Tongue (tissue), 1 donor: ENCODE measurements at regions not wholly inside any gene's neighbourhood (a gene's known extent, or its start where the extent isn't known, plus 50 kb on each side); places are given as distances from the start of the nearest gene placed in this dataset.
"Not testable (repeated sequence)": the region's sequence is repeated elsewhere in the genome, so short reads cannot be mapped to it uniquely, and the experiment has no call there.

Experiments used
- DNase-seq: peaks from one replicate; pipeline ENCODE4 v3.0.0-alpha.2; 2015

DNA sequence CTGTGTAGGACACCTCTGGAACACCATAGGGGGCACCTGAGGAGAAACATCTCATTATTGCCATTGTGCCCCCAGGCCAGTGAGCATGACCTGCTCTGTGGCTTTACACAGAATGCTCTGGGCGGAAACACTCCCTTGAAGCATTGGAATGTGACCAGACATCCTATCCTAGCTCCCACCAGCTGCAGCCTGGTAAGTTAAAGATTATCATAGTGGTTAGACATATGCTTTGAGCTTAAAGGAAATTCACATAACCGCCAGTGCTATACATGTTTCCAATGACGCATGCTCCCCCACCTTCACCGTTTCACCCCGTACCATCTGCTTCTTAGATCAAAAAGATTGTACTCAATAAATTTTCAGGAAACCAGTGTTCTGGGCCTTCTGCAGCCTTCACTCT, 217.7 kb upstream of the CENPE start:
- DNase-seq: peak; percentile 16

DNA sequence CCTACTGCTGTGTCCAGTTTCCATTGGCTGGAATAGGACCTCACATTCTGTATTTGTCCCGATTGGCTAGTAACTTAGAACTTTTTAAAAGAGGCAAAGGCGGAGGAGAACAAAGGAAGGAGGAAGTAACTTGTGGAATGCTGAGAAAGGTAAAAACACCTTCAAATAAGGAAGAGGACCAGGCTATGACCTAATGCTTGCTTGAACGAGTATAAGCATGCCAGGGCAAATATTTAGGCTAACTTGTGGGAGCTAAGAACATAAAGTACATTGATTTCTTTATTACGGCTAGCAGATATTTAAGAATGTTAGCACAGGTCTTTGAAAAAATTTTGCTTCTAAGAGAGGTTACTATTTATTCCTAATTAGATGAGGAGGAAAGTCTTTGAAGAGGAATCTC, 214.5 kb upstream of the CENPE start:
- not testable (repeated sequence) for DNase-seq

DNA sequence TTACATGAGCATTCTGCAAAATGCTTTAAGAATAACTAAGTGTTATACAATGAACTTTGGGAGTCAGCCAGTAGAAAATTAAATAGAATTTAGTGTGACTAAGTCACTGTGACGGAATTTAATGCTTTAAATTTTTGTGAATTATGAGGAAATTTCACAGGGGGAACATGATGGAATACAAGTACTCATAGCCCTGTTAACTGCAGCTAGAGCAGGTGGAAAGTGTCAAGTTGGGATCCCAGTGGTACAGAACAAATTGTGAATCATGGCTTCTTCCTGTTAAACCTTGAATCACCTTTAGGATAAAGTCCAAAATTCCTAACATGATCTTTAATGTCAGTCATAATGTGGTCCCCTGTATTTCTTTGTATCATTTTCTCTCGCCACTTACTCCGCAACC, 212.2 kb upstream of the CENPE start:
- peak; percentile 81 for DNase-seq

DNA sequence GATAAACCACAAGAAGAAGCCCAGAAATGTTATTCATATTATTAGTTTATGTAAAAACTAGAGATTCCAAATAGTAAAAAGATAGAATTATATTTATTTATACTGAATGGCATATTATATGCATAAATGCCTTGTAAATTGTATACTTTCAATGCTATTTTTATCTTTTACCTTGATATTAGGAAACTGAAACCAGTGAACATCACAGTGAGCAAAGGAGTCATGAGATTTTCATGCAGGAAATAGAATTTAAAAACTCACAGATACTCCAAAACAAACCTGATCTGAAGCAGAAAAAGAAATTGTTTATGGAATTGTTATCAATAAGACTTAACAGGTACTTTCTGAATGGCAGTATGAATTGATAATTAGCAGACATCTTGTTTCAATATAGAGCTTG, 207.3 kb upstream of the CENPE start:
- no peak for DNase-seq

DNA sequence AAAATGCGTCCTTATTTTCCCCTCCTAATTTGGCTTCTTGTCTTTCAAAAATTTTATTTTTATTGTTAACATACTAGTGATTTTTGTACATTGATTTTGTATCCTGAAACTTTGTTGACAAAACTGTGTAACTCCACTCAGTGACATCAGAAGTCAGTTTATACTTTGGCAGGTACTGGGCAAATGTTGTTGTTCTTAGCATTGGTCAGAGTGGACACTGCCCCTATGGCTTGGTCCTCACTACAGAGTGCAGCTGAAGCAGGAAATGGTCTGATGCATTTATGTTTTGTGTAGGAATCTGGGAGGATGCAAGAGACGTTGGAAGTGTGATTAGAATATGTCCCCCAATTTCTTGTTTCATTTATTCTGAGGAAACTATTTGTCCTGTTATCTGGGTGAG, 205.5 kb upstream of the CENPE start:
- DNase-seq: no peak

DNA sequence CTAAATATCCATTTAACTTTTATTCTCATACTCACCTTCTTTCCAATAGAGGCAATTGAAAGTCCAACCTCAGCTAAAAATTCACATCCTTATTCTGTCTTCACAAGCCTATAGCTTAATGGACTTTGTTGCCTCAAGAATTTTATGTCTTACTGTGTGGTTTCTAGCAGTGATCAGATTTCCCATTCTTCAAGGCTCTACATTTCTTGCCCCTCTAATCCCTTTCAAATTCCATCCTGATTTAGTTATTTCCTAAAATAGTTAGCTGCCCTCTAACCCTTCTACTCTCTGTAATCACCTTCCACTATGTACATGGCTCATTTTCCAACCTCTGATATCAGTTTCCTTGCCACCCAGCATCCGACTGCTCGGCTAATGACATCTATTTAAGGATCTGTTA, 204.1 kb upstream of the CENPE start:
- DNase-seq: no peak

DNA sequence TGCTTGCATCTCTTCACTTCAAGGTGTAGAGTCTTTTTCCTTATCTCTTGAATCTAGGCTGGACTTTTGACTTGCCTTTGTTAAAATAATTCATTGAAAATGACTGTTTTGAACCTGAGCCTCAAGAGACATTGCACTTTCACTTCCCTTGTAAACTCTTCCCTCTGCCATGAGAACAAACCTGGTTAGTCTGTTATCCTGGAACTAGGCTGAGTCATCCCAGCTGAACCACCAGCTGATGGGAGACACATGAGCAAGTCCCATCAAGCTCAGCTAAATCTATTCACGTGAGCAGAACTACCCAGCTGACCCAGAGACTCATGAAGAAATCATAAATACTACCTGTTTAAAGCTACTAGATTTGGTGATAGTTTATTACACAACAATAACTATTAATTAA, 202.3 kb upstream of the CENPE start:
- DNase-seq: no peak

DNA sequence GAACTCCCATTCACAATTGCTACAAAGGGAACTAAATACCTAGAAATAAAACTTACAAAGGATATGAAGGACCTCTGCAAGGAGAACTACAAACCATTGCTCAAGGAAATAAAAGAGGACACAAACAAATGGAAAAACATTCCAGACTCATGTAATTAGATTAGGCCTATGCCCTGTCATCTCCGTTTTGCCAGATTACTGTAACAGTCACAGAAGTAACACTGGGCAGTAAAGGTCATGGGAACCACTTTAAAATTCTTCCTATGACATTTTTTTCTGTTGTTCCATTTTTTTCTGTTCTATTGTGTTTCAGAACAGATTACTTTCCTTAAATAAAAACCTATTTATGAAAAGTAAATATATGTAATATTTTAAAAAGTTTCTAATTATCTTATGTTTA, 199.4 kb upstream of the CENPE start:
- no peak for DNase-seq

DNA sequence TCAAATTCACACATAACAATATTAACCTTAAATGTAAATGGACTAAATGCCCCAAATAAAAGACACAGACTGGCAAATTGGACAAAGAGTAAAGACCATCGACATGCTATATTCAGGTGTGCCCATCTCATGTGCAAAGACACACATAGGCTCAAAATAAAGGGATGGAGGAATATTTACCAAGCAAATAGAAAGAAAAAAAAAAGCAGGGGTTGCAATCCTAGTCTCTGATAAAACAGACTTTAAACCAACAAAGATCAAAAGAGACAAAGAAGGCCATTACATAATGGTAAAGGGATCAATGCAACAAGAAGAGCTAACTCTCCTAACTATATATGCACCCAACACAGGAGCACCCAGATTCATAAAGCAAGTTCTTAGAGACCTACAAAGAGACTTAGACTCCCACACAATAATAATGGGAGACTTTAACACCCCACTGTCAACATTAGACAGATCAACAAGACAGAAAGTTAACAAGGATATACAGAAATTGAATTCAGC, 189.4 kb upstream of the CENPE start:
- DNase-seq: not testable (repeated sequence)

DNA sequence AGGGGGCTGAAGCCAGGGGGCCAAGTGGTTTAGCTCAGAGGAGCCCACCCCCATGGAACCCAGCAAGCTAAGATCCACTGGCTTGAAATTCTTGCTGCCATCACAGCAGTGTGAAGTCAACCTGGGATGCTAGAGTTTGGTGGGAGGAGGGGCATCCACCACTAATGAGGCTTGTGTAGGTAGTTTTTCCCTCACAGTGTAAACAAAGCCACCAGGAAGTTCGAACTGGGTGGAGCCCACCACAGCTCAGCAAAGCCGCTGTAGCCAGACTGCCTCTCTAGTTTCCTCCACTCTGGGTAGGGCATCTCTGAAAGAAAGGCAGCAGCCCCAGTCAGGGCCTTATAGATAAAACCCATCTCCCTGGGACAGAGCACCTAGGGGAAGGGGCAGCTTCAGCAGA, 187.4 kb upstream of the CENPE start:
- DNase-seq: not testable (repeated sequence)

DNA sequence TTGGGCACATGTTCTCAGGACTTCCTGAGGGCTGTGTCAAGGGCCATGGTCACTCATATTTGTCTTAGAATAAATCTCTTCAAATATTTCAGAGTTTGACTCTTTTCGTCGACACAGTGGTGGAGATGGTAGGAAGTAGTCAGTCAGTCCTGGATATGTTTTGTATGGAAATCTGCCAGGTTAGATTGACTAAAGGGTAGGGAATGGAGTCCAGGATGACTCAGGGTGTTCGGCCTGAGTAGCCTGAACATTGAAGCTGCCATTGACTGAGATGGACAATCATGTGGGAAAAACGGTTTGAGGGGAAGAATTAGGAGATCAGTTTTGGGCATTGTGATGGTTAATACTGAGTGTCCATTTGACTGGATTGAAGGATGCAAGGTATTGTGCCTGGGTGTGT, 177.1 kb upstream of the CENPE start:
- DNase-seq: no peak

DNA sequence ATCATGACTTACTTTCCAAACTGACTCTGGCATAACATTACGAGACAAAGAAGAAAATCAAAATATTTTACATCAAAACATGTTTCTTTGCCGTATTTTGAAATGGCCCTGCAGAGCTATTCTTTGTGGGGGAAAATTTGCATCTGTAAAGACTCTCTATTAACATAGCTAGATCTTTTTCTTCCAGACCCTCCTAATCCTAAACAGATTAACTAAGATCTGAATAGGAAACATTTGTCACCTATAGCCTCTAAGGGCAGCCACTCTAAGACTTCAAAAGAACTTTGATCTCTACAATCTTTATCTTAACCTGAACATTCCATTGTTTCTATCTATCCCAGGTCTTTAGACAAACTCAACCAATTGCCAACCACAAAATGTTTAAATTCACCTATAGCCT, 176.6 kb upstream of the CENPE start:
- no peak for DNase-seq

DNA sequence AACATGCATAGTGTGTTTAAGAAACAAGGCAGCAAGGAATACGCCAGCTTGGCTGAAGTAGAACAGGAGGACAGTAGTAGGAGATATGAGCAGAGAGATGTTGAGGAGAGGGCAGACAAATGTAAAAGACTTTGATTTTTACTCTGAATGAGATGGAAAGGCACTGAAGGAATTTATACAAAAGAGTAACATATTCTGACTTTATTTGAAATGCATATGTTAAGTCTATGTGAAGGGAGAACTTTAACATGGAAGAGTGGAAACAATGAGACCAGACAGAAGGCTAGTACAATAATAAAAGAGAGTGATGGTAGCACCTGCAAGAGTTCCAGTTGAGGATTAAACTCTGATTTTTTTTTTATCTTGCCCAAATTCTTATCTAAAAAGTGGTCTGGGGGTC, 176.2 kb upstream of the CENPE start:
- DNase-seq: no peak

DNA sequence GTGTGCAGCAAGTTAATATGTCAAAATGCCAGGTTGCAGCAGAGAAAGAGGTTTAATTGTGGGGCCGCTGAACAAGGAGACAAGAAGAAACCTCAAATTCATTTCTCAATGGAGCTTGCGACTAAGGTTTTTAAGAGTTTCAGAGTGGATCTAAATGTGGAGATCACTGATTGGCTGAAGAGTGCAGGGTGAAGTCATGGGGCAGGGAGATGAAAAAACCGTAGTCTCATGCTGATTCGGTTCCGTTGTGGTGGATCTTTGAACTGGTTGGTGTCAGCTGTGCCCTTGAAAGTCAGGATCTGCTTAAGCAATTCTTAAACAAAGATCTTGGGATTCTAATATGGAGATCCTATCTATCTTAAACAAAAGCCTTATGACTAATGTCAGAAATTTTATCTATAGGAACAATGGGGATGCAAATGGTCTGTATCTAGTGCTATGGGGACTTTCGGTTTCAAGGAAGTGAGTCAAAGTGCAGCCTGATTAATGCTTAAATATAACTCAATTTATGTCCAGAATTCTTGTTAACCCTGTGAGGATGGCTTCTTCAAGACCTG, 173.9 kb upstream of the CENPE start:
- DNase-seq: no peak

DNA sequence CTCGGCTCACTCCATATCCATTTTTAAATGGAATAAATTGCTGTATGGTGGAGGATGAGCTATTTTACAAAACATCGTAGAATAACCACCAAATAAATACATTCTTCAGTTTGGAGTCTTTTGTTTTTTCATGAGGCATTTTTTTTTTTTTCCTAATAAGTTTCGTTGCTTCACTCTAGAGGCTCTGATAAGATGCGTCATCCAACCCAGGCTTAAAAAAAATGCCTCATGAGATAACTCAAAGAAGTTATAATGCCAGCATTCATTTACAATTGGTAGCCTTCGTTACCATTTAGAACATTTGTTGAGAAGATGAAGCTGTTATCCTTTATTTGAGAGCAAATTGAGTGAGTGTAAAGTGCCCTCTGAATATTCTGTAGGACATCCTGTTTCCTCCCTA, 172.2 kb upstream of the CENPE start:
- no peak for DNase-seq

DNA sequence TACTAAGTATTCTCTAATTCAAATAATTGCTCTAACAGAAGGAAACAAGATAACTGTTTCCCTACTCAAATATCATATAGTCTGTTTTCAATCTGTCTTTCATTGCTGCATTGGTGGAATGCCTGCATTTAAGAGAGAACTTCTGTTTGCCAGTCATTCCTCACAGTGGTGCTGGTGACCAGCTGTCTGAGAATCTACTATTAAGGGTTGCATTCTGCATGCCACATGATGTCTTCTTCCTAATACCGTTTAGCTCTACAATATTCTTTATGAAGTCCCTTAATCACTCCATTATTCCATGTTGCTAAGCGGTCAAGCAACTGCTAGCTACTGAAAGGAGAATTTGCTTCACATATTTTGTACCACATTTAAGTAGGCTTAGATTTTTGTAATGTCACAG, 167.1 kb upstream of the CENPE start:
- peak; percentile 44 for DNase-seq

DNA sequence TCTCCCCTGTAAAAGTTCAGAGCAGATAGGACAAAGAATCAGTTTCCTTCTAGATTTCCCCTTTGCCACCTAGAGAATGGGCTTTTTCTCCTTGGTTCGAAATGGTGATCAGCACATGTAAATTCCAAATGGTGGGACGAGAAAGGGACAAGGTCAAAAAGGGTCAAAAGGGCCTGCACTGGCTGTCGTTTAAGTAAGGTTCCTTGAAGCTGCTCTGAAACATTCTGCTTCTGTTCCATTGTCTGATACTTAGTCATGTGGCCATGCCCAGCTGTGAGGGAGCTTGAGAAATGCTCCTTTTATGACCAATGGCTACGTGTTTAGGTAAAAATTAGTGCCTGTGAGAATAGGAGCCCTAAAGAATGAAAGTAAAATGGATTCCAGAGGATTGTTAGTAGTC, 165.9 kb upstream of the CENPE start:
- no peak for DNase-seq

DNA sequence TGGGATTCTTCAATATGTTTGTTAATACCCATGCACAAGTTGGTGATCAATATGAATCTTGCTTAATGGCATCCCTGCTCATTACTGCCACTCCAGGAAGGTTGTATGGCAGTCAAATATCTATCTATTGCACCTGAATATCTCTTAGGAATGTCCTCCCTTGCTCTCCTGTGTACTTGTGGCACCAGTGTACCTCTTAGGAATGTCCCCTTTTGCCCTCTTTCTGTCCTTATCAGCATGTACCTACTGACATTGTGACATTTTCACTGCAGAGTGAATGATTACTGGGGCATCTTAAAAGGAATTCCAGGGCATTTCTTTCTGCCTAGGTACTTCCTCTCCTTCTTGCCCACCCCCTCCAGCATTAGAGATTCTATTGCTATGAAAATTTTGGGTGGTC, 163.8 kb upstream of the CENPE start:
- DNase-seq: no peak

DNA sequence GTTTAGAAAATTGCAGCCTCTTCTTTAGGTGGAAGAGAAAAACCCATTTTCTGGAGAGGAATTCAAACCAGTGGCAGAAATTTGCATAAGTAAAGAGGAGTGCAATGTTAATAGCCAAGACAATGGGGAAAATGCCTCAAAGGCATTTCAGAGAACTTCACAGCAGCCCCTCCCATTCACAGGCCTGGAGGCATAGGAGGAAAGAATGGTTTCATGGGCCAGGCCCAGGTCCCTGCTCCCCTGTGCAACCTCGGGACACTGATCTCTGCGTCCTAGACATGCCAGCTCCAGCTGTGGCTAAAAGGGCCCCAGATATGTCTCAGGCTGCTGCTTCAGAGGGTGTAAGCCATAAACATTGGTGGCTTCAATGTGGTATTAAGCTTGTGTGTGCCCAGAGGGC, 161.8 kb upstream of the CENPE start:
- DNase-seq: no peak

DNA sequence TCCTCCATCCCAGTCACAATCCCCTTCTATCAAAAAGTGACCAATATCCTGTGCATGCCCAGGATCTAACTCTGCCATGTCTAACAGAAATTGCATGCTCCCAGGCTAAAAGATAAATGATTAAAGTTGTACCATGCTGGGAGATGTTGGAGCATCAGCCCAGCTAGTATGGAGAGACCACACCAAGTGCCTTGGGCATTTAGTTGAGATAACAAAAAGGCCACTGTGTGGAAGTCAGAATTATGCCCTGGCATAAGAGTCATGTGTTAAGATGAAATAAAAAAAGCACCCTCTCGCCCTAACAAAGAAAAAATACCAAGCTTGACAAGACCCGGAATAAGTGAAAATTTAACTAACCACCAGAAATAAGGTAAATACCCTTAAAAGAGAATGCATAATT, 155.9 kb upstream of the CENPE start:
- no peak for DNase-seq

DNA sequence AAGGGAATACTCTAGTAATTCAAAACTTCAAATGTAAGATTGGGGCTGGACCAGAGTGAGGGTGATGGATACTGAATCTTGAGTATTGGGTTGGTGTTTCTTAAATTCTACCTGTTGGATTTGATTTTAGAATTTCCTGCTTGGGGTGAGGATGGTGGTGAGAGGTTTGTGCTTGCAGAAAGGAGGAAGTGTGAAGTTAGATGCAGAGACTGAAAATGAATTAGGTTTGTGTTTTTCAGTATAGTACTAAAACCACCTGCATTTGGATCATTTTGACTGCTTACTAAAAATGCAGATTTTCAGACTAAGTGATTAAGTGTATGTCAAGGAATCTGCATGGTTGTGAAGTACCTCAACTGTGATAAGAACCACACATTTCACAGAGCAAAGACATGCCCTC, 131.5 kb upstream of the CENPE start:
- no peak for DNase-seq

DNA sequence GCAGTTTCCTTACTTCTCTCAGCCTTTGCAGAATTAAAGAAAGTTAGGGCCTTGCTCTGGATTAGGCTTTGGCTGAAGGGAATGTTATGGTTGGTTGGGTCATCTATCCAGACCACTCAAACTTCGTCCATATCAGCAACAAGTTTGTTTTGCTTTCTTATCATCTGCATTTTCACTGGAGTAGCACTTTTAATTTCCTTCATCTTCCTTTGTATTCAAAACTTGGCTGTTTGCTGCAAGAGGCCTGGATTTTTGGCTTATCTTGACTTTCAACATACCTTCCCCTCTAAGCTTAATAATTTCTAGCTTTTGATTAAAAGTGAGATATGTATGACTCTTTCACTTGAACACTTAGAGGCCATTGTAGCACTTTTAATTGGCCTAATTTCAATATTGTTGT, 126.7 kb upstream of the CENPE start:
- no peak for DNase-seq

DNA sequence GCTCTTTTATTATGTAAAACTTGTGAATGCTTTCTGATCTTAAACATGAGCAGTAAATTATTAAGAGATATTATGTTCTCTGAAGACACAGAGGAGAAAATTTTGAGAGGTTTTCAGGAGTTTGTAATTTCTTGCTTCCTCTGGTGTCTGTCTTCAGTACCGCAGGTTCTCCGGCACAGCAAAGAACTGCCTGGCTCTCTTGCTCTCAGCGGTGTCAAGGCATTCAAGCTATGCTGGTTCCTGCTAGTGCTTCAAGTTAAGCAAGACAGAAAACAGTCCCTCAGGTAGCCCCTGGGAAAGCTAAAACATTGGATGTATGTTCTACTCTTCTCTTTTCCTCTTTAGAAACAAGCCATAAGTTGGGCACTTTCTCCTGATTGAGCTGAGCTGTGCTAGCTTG, 120.2 kb upstream of the CENPE start:
- no peak for DNase-seq

DNA sequence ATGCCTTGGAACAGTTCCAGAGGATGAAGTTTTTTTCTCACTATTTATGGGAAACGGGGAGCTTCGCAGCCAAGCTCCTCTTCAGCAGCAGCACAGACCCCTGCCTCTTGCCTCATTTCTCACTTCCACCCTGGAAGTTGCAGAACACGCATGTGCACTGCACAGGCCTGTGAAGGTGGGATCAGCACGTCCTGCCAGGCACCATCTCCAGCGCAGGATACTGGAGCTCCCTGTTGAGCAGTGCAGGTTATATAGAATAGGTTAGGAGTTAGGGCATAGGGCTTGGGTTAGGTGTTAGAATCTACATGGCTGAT, 110.1 kb upstream of the CENPE start:
- no peak for DNase-seq

DNA sequence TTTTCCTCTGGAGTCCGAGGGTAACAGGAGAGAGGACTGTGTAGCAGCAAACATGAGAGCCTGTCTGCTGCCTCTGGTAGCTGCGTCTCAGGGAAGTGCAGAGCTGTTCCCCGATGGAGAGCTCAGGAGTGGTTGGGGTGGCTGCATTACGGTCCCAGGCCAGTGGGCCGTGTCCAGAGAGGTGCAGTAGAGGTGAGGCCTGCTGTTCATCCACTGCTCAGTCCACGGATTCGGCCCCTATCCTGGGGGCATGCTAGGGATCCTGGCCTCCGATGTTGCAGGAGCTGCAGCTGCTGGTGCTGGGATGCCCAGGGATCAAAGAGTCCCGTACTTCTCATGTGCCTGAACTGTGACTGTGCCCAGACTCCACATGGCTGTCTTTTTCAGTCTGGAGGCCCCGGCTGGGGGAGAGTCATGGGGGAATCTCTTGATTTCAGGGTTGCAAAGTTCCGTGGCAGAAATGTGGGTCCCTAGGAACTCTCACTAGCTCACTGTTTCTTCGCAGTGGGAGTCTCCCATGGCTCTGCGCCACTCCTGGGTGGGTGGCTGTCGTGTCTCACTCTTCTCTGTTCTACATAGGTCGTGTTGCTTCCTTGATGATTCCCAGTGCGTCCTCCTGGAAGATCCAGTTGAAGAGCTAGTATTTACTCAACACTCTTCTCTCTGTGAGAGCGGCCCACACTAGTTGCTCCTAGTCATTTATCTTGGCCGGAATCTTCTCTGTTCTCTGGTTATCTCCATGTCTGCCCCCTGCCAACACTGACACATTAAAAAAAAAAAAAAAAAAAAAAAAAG, 109.5 kb upstream of the CENPE start:
- peak; percentile 22 for DNase-seq
